ENCODE measurements at regions not wholly inside any gene's neighbourhood (a gene's known extent, or its start where the extent isn't known, plus 50 kb on each side); places are given as distances from the start of the nearest gene placed in this dataset.
A peak's percentile ranks its signal among the peaks of the same experiment; 100 is the strongest.

- no peak for TF ChIP-seq CEBPB (IDR thresholded peaks at IDR 0.05)
- TF ChIP-seq RAD21 (IDR thresholded peaks at IDR 0.05; ENCODE audit: low read depth): peak; percentile 24; the same call in 1 of the 2 replicates
- no peak for TF ChIP-seq REST (IDR thresholded peaks at IDR 0.05; ENCODE audit: low read depth)
- no peak for TF ChIP-seq EGR1 (IDR thresholded peaks at IDR 0.05)
- no peak for TF ChIP-seq TAF1 (IDR thresholded peaks at IDR 0.05; ENCODE audit: low read depth)
- TF ChIP-seq USF1 (IDR thresholded peaks at IDR 0.05): no peak
- no peak for TF ChIP-seq CREB1 (IDR thresholded peaks at IDR 0.05; ENCODE audit: low read depth)
Observed at GRCh38 chr3:154904328-154904727, 175.8 kb upstream of the MME start.
